ENCODE measurements at regions not wholly inside any gene's neighbourhood (a gene's known extent, or its start where the extent isn't known, plus 50 kb on each side); places are given as distances from the start of the nearest gene placed in this dataset.

DNA sequence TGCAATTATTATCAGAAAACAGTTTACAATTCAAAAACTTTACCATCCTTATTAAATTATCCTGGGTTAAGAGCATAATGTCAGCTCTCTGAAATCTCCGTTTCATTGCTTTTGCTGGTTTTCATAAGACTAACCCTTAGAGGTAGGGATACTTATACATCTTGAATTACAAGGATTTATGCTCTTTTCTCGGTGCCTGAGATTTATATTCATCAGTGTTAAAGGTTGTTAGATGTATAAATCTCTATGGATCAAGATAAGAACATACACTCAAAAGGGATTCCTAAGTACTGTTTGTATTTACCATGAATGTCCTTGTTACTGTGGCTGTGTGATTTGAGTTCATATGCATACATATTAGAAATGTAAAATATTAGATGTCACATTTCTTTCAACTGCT, 684.7 kb downstream of the EFNA5 start:
- H3K4me1 ChIP-seq (ENCODE audit: insufficient read depth, low read length): peaks cover 5% of the 10 kb centered on the region
- no peak overlapping the region for H2BK120ac ChIP-seq (ENCODE audit: low read depth, low read length, poor library complexity, severe bottlenecking)
- H4K20me1 ChIP-seq (ENCODE audit: control insufficient read depth, insufficient read depth, insufficient read length): no peaks in the 10 kb centered on the region
- Mint-ChIP-seq H3K4me1 (peaks cover 45 to 49% of the 10 kb centered on the region in 2 experiments), H3K27me3 (ENCODE audit: low read depth) (no peaks in the 10 kb centered on the region), H3K4me3 (peak overlapping the region in 1 of 2 experiments; percentile 47; a peak in 2 of 5 replicates), H3K9me3 (no peaks in the 10 kb centered on the region; a peak in 1 of 5 replicates), H3K36me3 (ENCODE audit: insufficient read depth in 1 of 3, low read depth in 3 of 3) (peaks cover 5 to 41% (median 33%) of the 10 kb centered on the region in 3 experiments; a peak in 6 of 7 replicates), H3K27ac (peak overlapping the region in 2 of 3 experiments; percentile 32 to 79; a peak in 3 of 7 replicates)
- no peak overlapping the region for H3T11ph ChIP-seq (ENCODE audit: low read length)
- no peak overlapping the region for H3K27ac ChIP-seq (ENCODE audit: insufficient read length, low read depth, low read length)
- WGBS (ENCODE audit: extremely low coverage, insufficient read length, low lambda C conversion rate): no CpG with 5 or more reads among the region's 2 CpGs
- H4K5ac ChIP-seq (ENCODE audit: insufficient read length, low read depth, low read length): no peak overlapping the region
- no peak overlapping the region for H2BK5ac ChIP-seq (ENCODE audit: insufficient read length, low read length)
- no peak overlapping the region for H4K8ac ChIP-seq (replicated peaks; ENCODE audit: insufficient read length, low read depth, low read length)
- H3K56ac ChIP-seq (ENCODE audit: insufficient read length, low read depth, low read length): no peak overlapping the region
- H3K79me2 ChIP-seq (ENCODE audit: insufficient read depth, low read length): peaks cover 1% of the 10 kb centered on the region; the same call in 1 of the 2 replicates
- H3K23ac ChIP-seq (ENCODE audit: insufficient read length, low read depth, low read length): no peak overlapping the region
- no peak overlapping the region for H3K4me2 ChIP-seq (ENCODE audit: insufficient read depth, insufficient read length, low read length)
- no peak for DNase-seq
- no peak overlapping the region for H3K9ac ChIP-seq (ENCODE audit: extremely low read depth, insufficient read length, low read length)
- no peak overlapping the region for H3K14ac ChIP-seq (ENCODE audit: insufficient read depth, low read length)
- H3K27me3 ChIP-seq (ENCODE audit: insufficient read depth, low read length): no peaks in the 10 kb centered on the region
- TF ChIP-seq, protein P1, sequence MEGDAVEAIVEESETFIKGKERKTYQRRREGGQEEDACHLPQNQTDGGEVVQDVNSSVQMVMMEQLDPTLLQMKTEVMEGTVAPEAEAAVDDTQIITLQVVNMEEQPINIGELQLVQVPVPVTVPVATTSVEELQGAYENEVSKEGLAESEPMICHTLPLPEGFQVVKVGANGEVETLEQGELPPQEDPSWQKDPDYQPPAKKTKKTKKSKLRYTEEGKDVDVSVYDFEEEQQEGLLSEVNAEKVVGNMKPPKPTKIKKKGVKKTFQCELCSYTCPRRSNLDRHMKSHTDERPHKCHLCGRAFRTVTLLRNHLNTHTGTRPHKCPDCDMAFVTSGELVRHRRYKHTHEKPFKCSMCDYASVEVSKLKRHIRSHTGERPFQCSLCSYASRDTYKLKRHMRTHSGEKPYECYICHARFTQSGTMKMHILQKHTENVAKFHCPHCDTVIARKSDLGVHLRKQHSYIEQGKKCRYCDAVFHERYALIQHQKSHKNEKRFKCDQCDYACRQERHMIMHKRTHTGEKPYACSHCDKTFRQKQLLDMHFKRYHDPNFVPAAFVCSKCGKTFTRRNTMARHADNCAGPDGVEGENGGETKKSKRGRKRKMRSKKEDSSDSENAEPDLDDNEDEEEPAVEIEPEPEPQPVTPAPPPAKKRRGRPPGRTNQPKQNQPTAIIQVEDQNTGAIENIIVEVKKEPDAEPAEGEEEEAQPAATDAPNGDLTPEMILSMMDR (conservative IDR thresholded peaks at IDR 0.05): no peak
- H2AFZ ChIP-seq (ENCODE audit: low read length): no peak overlapping the region
- H3K9me3 ChIP-seq (ENCODE audit: control insufficient read depth, low read depth, low read length): no peaks in the 10 kb centered on the region
- H2BK15ac ChIP-seq (ENCODE audit: low read depth, low read length): no peak overlapping the region
- H4K91ac ChIP-seq (ENCODE audit: insufficient read length, low read depth, low read length): no peak overlapping the region
- H3K4ac ChIP-seq (ENCODE audit: low read depth, low read length): no peak overlapping the region
- no peaks in the 10 kb centered on the region for H3K23me2 ChIP-seq (ENCODE audit: insufficient read length, low read depth, low read length, poor library complexity, severe bottlenecking)
- H2BK12ac ChIP-seq (ENCODE audit: insufficient read length, low read depth, low read length): no peak overlapping the region
- no peak overlapping the region for H2BK20ac ChIP-seq (ENCODE audit: low read depth, low read length, poor library complexity, severe bottlenecking)
- no peak overlapping the region for H3K18ac ChIP-seq (ENCODE audit: insufficient read length, low read depth, low read length)
- no peak overlapping the region for H2AK5ac ChIP-seq (ENCODE audit: insufficient read length, low read length)
- no peaks in the 10 kb centered on the region for H3K79me1 ChIP-seq (ENCODE audit: insufficient read depth, low read depth, low read length, poor library complexity, severe bottlenecking)
